Sciatic nerve (tissue), 2 donors: ENCODE measurements at regions not wholly inside any gene's neighbourhood (a gene's known extent, or its start where the extent isn't known, plus 50 kb on each side); places are given as distances from the start of the nearest gene placed in this dataset.

Experiments used
- ATAC-seq: fragments of 200-7000 bp; cut with Tn5 transposase; one replicate; pipeline ENCODE4 v1.9.1; 2020; ENCODE audit warnings: mild to moderate bottlenecking, moderate library complexity
- DNase-seq: peaks from one replicate; pipeline ENCODE4 v3.0.0-alpha.2; 2020; ENCODE audit warnings: low spot score
- intact Hi-C: fragments of 100-400 bp; cut with DNase I; formaldehyde crosslinking; loops from one replicate; pipeline ENCODE4 v1.14.2; 2022
- donor health status: DM: no; HTN: no; CAD: no.
- donor health status: DM: no; HTN: no; CAD: no.

- no peak for ATAC-seq
- no peak for DNase-seq
- intact Hi-C loops: no loop called here
These were observed 526.1 kb upstream of the GBE1 start for GRCh38 chr3:82287562-82287961.

GRCh38 chr3:82281205-82281604 is 519.8 kb upstream of the GBE1 start:
- ATAC-seq (no peak), DNase-seq (no peak)
- intact Hi-C loops: no loop called here

GRCh38 chr3:82276992-82277391 is 515.5 kb upstream of the GBE1 start:
- ATAC-seq: no peak
- no peak for DNase-seq
- intact Hi-C loops: no loop called here

GRCh38 chr3:82274897-82275296 is 513.5 kb upstream of the GBE1 start:
- intact Hi-C loops: no loop called here
- ATAC-seq: no peak
- no peak for DNase-seq

- ATAC-seq (no peak), DNase-seq (no peak)
- intact Hi-C loops: no loop called here
These were observed 504.3 kb upstream of the GBE1 start for GRCh38 chr3:82265747-82266146.

- ATAC-seq: no peak
- intact Hi-C loops: no loop called here
- DNase-seq: no peak
These were observed 500.7 kb upstream of the GBE1 start for GRCh38 chr3:82262193-82262592.

- no peak for ATAC-seq
- no peak for DNase-seq
- intact Hi-C loops: no loop called here
These were observed 500.2 kb upstream of the GBE1 start for GRCh38 chr3:82261637-82262036.

- intact Hi-C loops: no loop called here
- ATAC-seq: no peak
- no peak for DNase-seq
These were observed 499.6 kb upstream of the GBE1 start for GRCh38 chr3:82261013-82261412.

GRCh38 chr3:82259994-82260393 is 498.5 kb upstream of the GBE1 start:
- DNase-seq (no peak), ATAC-seq (no peak)
- intact Hi-C loops: no loop called here

- ATAC-seq: no peak
- intact Hi-C loops: no loop called here
- DNase-seq: no peak
These were observed 478.9 kb upstream of the GBE1 start for GRCh38 chr3:82240322-82240721.

GRCh38 chr3:82236257-82236656 is 474.8 kb upstream of the GBE1 start:
- intact Hi-C loops: no loop called here
- ATAC-seq: no peak
- no peak for DNase-seq

- intact Hi-C loops: no loop called here
- no peak for ATAC-seq
- no peak for DNase-seq
These were observed 468.0 kb upstream of the GBE1 start for GRCh38 chr3:82229397-82229796.

GRCh38 chr3:82224661-82225060 is 463.2 kb upstream of the GBE1 start:
- no peak for ATAC-seq
- DNase-seq: no peak
- intact Hi-C loops: no loop called here

- intact Hi-C loops: no loop called here
- no peak for ATAC-seq
- DNase-seq: no peak
These were observed 461.0 kb upstream of the GBE1 start for GRCh38 chr3:82222401-82222800.

GRCh38 chr3:82217571-82217970 is 456.1 kb upstream of the GBE1 start:
- ATAC-seq (no peak), DNase-seq (no peak)
- intact Hi-C loops: no loop called here

GRCh38 chr3:82208002-82208710 is 446.7 kb upstream of the GBE1 start:
- intact Hi-C loops: no loop called here
- ATAC-seq (no peak), DNase-seq (no peak)

GRCh38 chr3:82202269-82202668 is 440.8 kb upstream of the GBE1 start:
- no peak for ATAC-seq
- intact Hi-C loops: no loop called here
- DNase-seq: no peak

- DNase-seq (no peak), ATAC-seq (no peak)
- intact Hi-C loops: no loop called here
These were observed 439.9 kb upstream of the GBE1 start for GRCh38 chr3:82201316-82201715.

GRCh38 chr3:82198009-82198408 is 436.6 kb upstream of the GBE1 start:
- intact Hi-C loops: no loop called here

GRCh38 chr3:82196645-82197044 is 435.2 kb upstream of the GBE1 start:
- ATAC-seq (no peak), DNase-seq (no peak)
- intact Hi-C loops: no loop called here

More at GRCh38 chr3:82198009-82198408, 436.6 kb upstream of the GBE1 start:
- ATAC-seq (no peak), DNase-seq (no peak)

- no peak for ATAC-seq
These were observed 433.4 kb upstream of the GBE1 start for GRCh38 chr3:82194870-82195269.

More at GRCh38 chr3:82194870-82195269, 433.4 kb upstream of the GBE1 start:
- DNase-seq: no peak
- intact Hi-C loops: no loop called here
